ENCODE measurements at regions not wholly inside any gene's neighbourhood (a gene's known extent, or its start where the extent isn't known, plus 50 kb on each side); places are given as distances from the start of the nearest gene placed in this dataset.

- DNase-seq (ENCODE audit: low read depth), result peak; percentile 45
- no peak overlapping the region for H3K4me3 ChIP-seq (ENCODE audit: low read depth, low read length)
- no peak for TF ChIP-seq CTCF (IDR thresholded peaks at IDR 0.05; ENCODE audit: insufficient read depth, low read length, severe bottlenecking)
- H3K36me3 ChIP-seq (ENCODE audit: control insufficient read depth, insufficient read depth, low read length), result no peaks in the 10 kb centered on the region
- H3K27me3 ChIP-seq (ENCODE audit: control insufficient read depth, insufficient read depth, low read length), result no peaks in the 10 kb centered on the region
- no peak for FAIRE-seq
These were observed 160.3 kb downstream of the EN1 start for GRCh38 chr2:118687192-118687591.

- Histone ChIP-seq H3K27me3 (ENCODE audit: control insufficient read depth, insufficient read depth, low read length) (no peaks in the 10 kb centered on the region), H3K4me3 (ENCODE audit: low read depth, low read length) (no peak overlapping the region), H3K36me3 (ENCODE audit: control insufficient read depth, insufficient read depth, low read length) (no peaks in the 10 kb centered on the region)
- TF ChIP-seq CTCF (IDR thresholded peaks at IDR 0.05; ENCODE audit: insufficient read depth, low read length, severe bottlenecking), result no peak
- no peak for FAIRE-seq
- DNase-seq (ENCODE audit: low read depth), result peak; percentile 58
These were observed 161.1 kb downstream of the EN1 start for GRCh38 chr2:118686346-118686745.

- FAIRE-seq (no peak), DNase-seq (ENCODE audit: low read depth) (no peak)
- Histone ChIP-seq H3K36me3 (ENCODE audit: control insufficient read depth, insufficient read depth, low read length) (no peaks in the 10 kb centered on the region), H3K27me3 (ENCODE audit: control insufficient read depth, insufficient read depth, low read length) (no peaks in the 10 kb centered on the region), H3K4me3 (ENCODE audit: low read depth, low read length) (no peak overlapping the region)
- TF ChIP-seq CTCF (IDR thresholded peaks at IDR 0.05; ENCODE audit: insufficient read depth, low read length, severe bottlenecking), result no peak
These were observed 164.0 kb downstream of the EN1 start for GRCh38 chr2:118683460-118683859.

GRCh38 chr2:118678985-118679384, 168.5 kb downstream of the EN1 start:
- TF ChIP-seq CTCF (IDR thresholded peaks at IDR 0.05; ENCODE audit: insufficient read depth, low read length, severe bottlenecking), result no peak
- DNase-seq (ENCODE audit: low read depth) (no peak), FAIRE-seq (no peak)
- H3K4me3 ChIP-seq (ENCODE audit: low read depth, low read length), result no peak overlapping the region
- H3K36me3 ChIP-seq (ENCODE audit: control insufficient read depth, insufficient read depth, low read length), result no peaks in the 10 kb centered on the region
- no peaks in the 10 kb centered on the region for H3K27me3 ChIP-seq (ENCODE audit: control insufficient read depth, insufficient read depth, low read length)

GRCh38 chr2:118677546-118677945, 169.9 kb downstream of the EN1 start:
- no peak for FAIRE-seq
- no peak for TF ChIP-seq CTCF (IDR thresholded peaks at IDR 0.05; ENCODE audit: insufficient read depth, low read length, severe bottlenecking)
- H3K36me3 ChIP-seq (ENCODE audit: control insufficient read depth, insufficient read depth, low read length), result no peaks in the 10 kb centered on the region
- no peak overlapping the region for H3K4me3 ChIP-seq (ENCODE audit: low read depth, low read length)
- no peaks in the 10 kb centered on the region for H3K27me3 ChIP-seq (ENCODE audit: control insufficient read depth, insufficient read depth, low read length)
- no peak for DNase-seq (ENCODE audit: low read depth)

GRCh38 chr2:118675531-118675930, 171.9 kb downstream of the EN1 start:
- H3K36me3 ChIP-seq (ENCODE audit: control insufficient read depth, insufficient read depth, low read length), result no peaks in the 10 kb centered on the region
- no peak overlapping the region for H3K4me3 ChIP-seq (ENCODE audit: low read depth, low read length)
- no peaks in the 10 kb centered on the region for H3K27me3 ChIP-seq (ENCODE audit: control insufficient read depth, insufficient read depth, low read length)
- no peak for DNase-seq (ENCODE audit: low read depth)
- no peak for FAIRE-seq
- TF ChIP-seq CTCF (IDR thresholded peaks at IDR 0.05; ENCODE audit: insufficient read depth, low read length, severe bottlenecking), result no peak

All from bronchial epithelial cell (primary cell).